ENCODE measurements at regions not wholly inside any gene's neighbourhood (a gene's known extent, or its start where the extent isn't known, plus 50 kb on each side); places are given as distances from the start of the nearest gene placed in this dataset.

GRCh38 chr5:135690466-135690865, 111.7 kb upstream of the CXCL14 start:
- TF ChIP-seq CTCF (IDR thresholded peaks at IDR 0.05) (no peak), POLR2AphosphoS5 (IDR thresholded peaks at IDR 0.05; ENCODE audit: low read depth, low read length) (no peak)

Data from Panc1 (cell line).